ENCODE measurements at regions not wholly inside any gene's neighbourhood (a gene's known extent, or its start where the extent isn't known, plus 50 kb on each side); places are given as distances from the start of the nearest gene placed in this dataset.

- H3K27ac ChIP-seq: no peak overlapping the region
- no peak overlapping the region for H3K4me3 ChIP-seq
- DNase-seq: no peak
- no peaks in the 10 kb centered on the region for H3K4me1 ChIP-seq
- TF ChIP-seq CTCF (IDR thresholded peaks at IDR 0.05): no peak
- WGBS, 2 donors: 57 to 80% methylated on average over 1 of the region's 1 CpG
- ATAC-seq: no peak
- no peak for FAIRE-seq
- no peaks in the 10 kb centered on the region for H3K9me3 ChIP-seq
- intact Hi-C loops (cut with DNase I): no loop called here
- H3K36me3 ChIP-seq: no peaks in the 10 kb centered on the region
- H3K27me3 ChIP-seq: no peaks in the 10 kb centered on the region
Measured at GRCh38 chr14:81963846-81964245, 430.2 kb upstream of the SEL1L start.

GRCh38 chr14:81970307-81970706 lies 436.7 kb upstream of the SEL1L start:
- FAIRE-seq: no peak
- no peak for DNase-seq
- intact Hi-C loops (cut with DNase I): no loop called here
- no peak for ATAC-seq
- Histone ChIP-seq H3K9me3 (no peaks in the 10 kb centered on the region), H3K4me3 (no peak overlapping the region), H3K4me1 (no peaks in the 10 kb centered on the region), H3K36me3 (no peaks in the 10 kb centered on the region), H3K27ac (no peak overlapping the region), H3K27me3 (no peaks in the 10 kb centered on the region)
- WGBS, 2 donors: 46 to 55% methylated on average over 5 of the region's 5 CpGs
- no peak for TF ChIP-seq CTCF (IDR thresholded peaks at IDR 0.05)

- ATAC-seq (no peak), FAIRE-seq (no peak), DNase-seq (no peak)
- intact Hi-C loops (cut with DNase I): no loop called here
- H3K4me3 ChIP-seq: no peak overlapping the region
- no peak for TF ChIP-seq CTCF (IDR thresholded peaks at IDR 0.05)
- 17 to 28% methylated on average over 2 of the region's 2 CpGs for WGBS, 2 donors
- H3K36me3 ChIP-seq: no peaks in the 10 kb centered on the region
- no peaks in the 10 kb centered on the region for H3K27me3 ChIP-seq
- no peak overlapping the region for H3K27ac ChIP-seq
- H3K9me3 ChIP-seq: no peaks in the 10 kb centered on the region
- no peaks in the 10 kb centered on the region for H3K4me1 ChIP-seq
Measured at GRCh38 chr14:81971911-81972310, 438.3 kb upstream of the SEL1L start.

GRCh38 chr14:81972601-81973000 lies 438.9 kb upstream of the SEL1L start:
- Histone ChIP-seq H3K4me1 (no peaks in the 10 kb centered on the region), H3K36me3 (no peaks in the 10 kb centered on the region), H3K27me3 (no peaks in the 10 kb centered on the region), H3K27ac (no peak overlapping the region), H3K4me3 (no peak overlapping the region), H3K9me3 (no peaks in the 10 kb centered on the region)
- ATAC-seq (no peak), DNase-seq (no peak), FAIRE-seq (no peak)
- no peak for TF ChIP-seq CTCF (IDR thresholded peaks at IDR 0.05)
- WGBS, 2 donors: 66 to 76% methylated on average over 2 of the region's 2 CpGs
- intact Hi-C loops (cut with DNase I): no loop called here

- Histone ChIP-seq H3K27me3 (no peaks in the 10 kb centered on the region), H3K4me3 (no peak overlapping the region), H3K9me3 (no peaks in the 10 kb centered on the region), H3K4me1 (no peaks in the 10 kb centered on the region), H3K27ac (no peak overlapping the region), H3K36me3 (no peaks in the 10 kb centered on the region)
- DNase-seq (no peak), FAIRE-seq (no peak), ATAC-seq (no peak)
- WGBS, 2 donors: 39 to 53% methylated on average over 2 of the region's 2 CpGs
- intact Hi-C loops (cut with DNase I): no loop called here
- no peak for TF ChIP-seq CTCF (IDR thresholded peaks at IDR 0.05)
Measured at GRCh38 chr14:81974543-81974942, 440.9 kb upstream of the SEL1L start.
